CD4-positive, alpha-beta T cell treated with Interferon alpha-2 for 1 hour (primary cell): ENCODE measurements at regions not wholly inside any gene's neighbourhood (a gene's known extent, or its start where the extent isn't known, plus 50 kb on each side); places are given as distances from the start of the nearest gene placed in this dataset.
"Not testable (repeated sequence)": the region's sequence is repeated elsewhere in the genome, so short reads cannot be mapped to it uniquely, and the experiment has no call there.

Source experiments
- DNase-seq, 2 donors: peaks; one replicate each; pipeline ENCODE4 v3.0.0-alpha.2; 2020 to 2022

DNA sequence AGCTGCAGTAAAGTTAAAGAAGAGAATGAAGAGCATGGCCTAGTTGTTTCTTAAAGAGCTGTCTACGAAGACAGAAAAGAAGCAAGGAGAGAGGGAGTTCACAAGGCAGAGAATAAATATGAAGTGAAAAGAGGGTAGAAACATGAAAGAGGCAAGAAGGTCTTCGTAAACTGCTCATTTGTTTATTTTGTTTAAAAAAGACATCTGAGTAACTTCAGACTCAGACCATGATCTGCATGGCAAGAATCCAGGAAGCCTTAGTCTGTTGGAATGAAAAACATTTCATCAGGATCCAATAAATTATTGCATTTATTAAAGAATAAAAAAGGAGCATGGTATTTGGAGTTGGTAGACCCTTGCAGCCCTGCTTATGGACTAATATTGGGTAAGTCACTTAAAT, 151.1 kb downstream of the SEM1 start:
- DNase-seq, result no peak

DNA sequence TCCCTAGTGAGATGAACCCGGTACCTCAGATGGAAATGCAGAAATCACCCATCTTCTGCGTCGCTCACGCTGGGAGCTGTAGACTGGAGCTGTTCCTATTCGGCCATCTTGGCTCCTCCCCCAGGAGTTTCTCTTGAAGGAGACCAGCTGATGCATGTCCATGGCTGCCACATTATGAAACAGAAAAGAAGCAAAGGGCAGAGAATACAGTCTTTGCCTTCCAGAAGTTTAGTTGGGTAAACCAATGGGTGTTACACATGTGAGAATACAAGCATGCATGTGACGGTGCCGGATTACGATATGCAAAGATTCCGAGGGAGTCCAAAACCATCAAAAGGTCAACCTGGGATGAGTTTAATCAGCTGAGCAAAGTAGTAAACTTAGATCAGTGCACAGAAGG, 151.6 kb downstream of the SEM1 start:
- DNase-seq, result no peak

GRCh38 chr7:96557598-96557997, 152.0 kb downstream of the SEM1 start:
- not testable (repeated sequence) for DNase-seq

GRCh38 chr7:96548664-96549063, 161.0 kb downstream of the SEM1 start:
- DNase-seq, result no peak

GRCh38 chr7:96547371-96547811, 162.3 kb downstream of the SEM1 start:
- no peak for DNase-seq

GRCh38 chr7:96546426-96546825, 163.2 kb downstream of the SEM1 start:
- no peak for DNase-seq

DNA sequence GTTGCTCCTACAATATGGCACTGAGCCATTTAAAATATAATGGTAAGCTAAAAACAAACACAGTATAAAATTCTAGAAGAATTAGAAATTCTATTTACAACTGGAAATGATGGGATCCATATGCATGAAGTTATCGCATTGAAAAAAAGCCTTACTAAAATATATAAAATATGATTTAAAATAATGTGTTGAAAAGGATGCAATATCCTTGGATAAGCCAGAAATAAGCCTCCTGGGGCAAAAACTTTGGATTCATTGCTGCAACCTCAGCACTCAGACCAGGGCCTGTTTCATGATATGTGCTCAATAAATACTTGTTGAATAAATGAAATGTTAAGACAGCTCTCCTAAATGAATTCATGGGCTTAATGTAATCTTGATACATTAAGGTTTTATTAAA, 170.2 kb downstream of the SEM1 start:
- DNase-seq, result no peak

DNA sequence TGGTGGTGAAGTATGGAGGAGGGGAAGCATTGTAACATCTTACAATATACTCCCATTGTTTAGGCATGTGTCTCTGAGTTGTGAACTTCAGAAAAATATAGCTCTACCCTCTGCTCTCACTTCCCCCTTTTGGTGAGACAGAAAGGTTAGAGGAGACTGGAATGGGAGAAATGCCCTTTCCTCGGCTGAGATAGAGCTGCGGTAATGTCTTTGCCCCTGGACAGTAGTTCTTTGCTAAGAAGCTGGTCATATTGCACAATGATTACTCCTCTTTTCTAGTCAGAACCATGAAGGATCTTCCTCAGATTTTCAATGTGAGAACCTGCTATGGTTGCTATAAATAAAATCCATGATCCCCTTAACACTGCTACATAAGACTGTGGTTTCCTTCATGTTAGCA, 171.0 kb downstream of the SEM1 start:
- no peak for DNase-seq

- DNase-seq, result no peak
Measured at GRCh38 chr7:96534221-96534620, 175.4 kb downstream of the SEM1 start.

- DNase-seq, result no peak
Measured at GRCh38 chr7:96532428-96532935, 177.2 kb downstream of the SEM1 start.

DNA sequence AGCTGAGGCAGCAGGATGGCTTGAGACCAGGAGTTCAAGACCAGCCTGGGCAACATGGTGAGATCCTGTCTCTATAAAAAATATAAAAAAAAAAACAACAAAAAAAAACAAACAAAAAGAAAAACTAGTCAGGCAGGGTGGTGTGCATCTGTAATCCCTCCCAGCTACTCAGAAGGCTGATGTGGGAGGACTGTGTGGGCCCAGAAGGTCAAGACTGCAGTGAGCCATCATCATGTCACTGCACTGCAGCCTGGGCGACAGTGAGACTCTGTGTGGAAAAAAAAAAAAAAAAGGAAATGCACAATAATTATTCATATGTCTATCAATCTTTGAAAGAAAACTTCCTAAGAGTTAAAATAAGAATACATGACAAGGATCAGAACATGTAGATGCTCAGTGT, 178.3 kb downstream of the SEM1 start:
- DNase-seq, result no peak

DNA sequence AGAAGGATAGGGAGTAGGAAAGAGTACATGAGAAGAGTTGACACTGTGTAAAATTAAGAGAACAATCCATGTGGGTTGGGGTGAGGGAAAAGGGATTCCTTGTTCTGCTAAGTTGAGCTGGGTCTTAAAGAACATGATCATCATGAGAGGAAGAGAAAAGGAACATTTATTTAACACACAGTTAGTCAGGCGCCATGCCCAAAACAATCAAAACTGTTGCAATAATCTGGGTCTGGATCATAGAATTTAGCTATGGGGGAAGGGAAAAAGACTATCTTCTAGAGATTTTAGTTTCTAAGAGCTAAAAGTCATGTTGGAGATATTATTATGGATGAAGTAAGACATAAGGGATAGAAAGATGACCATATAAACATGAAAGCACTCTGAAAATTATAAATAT, 178.9 kb downstream of the SEM1 start:
- no peak for DNase-seq

DNA sequence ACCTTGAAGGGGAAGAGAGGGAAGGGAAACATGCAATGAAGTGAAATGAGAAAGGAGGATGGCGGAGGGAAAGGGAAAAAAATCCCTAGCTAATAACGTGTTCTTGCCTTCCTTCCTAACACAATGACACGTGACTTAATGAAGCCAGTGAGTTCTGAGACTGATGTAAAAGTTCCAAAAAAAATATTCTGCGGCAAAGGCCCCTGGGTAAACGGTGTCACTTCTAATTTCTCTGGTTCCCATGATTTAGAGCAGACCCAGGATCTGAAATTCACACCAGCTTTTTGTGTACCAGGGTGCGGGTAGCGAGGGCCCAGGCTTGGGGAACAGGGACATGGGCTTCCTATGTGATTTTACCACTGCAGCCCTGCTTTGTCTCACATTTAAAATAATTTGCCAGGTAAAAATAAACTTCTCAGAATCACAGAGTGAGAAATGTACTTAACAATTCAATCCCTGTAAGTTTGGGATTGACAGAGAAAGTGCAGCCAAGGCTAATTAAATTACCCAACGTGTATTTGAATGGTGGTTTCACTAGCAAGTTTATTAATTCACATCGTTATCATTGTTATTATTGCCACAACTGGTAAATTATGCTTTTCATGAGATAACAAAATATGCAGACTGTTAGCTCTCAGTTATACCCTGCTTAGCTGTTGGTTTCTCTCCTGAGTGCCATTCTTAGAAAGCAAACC, 182.4 kb downstream of the SEM1 start:
- DNase-seq, result no peak

GRCh38 chr7:96526496-96526895, 183.2 kb downstream of the SEM1 start:
- no peak for DNase-seq

DNA sequence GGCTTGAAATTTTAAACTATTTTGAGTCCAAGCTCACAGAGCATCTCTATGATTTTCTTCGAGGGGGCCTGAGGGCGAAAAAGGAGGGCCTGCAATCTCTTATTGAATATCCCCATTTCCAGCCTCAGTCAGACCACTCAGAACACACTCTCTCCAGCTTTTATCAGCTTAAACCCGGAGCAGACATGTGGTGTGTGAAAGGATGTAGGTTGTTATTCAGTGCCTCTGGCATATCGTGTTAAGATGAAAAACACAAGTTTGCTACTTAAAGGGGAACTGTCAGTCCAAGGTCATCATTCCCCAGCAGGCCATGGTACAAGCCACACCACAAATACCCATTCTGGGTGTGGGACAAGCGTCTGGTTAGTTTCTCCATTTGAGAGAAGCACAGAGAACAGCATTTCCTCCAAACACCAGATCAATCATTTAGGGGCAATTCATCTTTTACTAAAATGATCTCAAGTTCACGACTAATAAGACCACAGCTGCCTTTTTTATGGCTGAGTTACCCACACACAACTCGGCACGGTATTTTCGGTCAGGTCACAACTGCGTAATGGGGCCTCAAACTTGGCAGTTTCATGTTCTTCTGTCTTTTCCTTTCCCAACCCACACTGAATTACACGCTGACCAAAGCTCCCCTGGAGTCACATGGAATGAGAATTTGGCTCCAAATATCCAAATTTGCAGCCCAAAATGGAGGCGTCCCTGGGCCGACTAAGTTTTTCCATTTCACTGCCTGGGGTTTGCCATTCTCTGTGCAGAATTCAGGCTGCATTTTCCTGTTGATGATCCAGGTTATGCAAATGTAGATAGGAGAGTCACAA, 188.4 kb downstream of the SEM1 start:
- DNase-seq, result no peak

DNA sequence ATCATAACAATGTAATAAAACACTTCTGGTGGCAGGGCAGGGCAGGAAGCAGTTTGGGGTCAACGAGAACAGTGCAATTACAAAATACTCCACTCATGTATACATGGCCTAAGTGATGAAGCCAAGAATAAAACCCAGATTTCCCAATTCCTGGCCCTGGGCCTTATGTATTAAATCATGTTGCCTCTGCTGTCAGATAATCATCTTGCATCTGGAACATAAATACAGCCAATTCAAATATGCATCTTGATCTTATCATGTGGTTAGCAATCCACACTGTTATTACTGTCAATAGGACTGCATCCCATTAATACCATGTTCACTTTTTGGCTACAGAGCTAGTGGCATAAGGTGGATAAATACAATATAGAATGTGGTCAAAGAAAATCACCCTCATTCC, 186.5 kb upstream of the SLC25A13 start:
- no peak for DNase-seq

DNA sequence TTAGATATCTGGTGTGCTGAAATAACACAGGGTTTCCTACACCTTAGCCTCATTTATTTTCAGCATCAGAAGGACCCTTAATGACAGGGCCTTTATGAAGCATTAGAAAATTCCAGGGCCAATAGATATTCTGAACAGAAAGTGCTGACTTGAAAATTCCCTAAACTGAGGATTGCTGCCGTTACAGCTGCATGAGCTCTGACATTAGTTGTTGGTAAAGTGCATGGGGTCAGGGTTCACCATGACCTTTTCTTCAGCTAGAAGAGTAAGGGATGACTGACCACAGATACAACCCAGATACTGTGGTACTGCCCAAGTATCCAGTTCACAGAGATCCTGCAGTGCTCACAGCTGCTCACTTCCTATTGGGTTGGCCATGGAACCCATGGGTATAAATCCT, 181.7 kb upstream of the SLC25A13 start:
- DNase-seq, result no peak

GRCh38 chr7:96501318-96501717, 179.4 kb upstream of the SLC25A13 start:
- DNase-seq, result no peak

GRCh38 chr7:96499532-96499931, 177.6 kb upstream of the SLC25A13 start:
- no peak for DNase-seq

- DNase-seq, result no peak
Measured at GRCh38 chr7:96497567-96497966, 175.7 kb upstream of the SLC25A13 start.

- no peak for DNase-seq
Measured at GRCh38 chr7:96495751-96496216, 173.9 kb upstream of the SLC25A13 start.

- no peak for DNase-seq
Measured at GRCh38 chr7:96486681-96487080, 164.8 kb upstream of the SLC25A13 start.

DNA sequence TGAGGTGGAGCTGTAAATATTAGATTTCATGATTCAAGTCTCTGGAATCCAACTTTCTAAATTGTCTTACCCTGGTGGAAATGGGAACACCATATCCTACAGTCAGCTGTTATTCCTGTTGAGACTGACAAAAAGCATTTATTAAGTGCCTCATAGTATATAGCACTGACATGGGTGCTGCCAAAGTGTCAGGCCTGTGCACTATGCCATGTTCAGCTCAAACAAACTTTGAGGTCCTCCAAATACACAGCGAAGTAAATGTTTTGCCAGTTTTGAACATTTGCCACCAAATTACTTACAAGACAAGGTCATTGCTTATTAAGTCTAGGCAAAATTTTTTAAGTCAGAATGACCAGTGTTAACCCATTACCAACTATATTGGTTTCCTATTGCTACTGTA, 162.9 kb upstream of the SLC25A13 start:
- no peak for DNase-seq

- DNase-seq, result no peak
Measured at GRCh38 chr7:96484091-96484490, 162.2 kb upstream of the SLC25A13 start.
